Naive thymus-derived CD4-positive, alpha-beta T cell (primary cell): ENCODE measurements at regions not wholly inside any gene's neighbourhood (a gene's known extent, or its start where the extent isn't known, plus 50 kb on each side); places are given as distances from the start of the nearest gene placed in this dataset.

ENCODE experiments used
- ATAC-seq: fragments of 150-1000 bp; cut with Tn5 transposase; 2 replicates; pipeline ENCODE4 v1.10.0; 2021; ENCODE audit warnings: mild to moderate bottlenecking, moderate library complexity
- CTCF ChIA-PET: fragments of 350-600 bp; sonication (Branson Sonifier 250); formaldehyde crosslinking; loops from one replicate; lab custom pipeline; 2021; ENCODE audit warnings: antibody characterized with exemption; lab: Charles Lee
- POLR2A ChIA-PET: fragments of 350-600 bp; sonication (Branson Sonifier 250); formaldehyde crosslinking; loops from one replicate; lab custom pipeline; 2021; ENCODE audit warnings: antibody characterized with exemption, inconsistent platforms; lab: Charles Lee
- DNase-seq, 9 donors: peaks; one replicate each; pipeline versions ENCODE4 v3.0.0 to v3.0.0-alpha.2; 2020 to 2022; ENCODE audit warnings: mixed read lengths in 1 of 9
- H3K27ac ChIP-seq: one replicate; pipeline ENCODE4 v1.7.0; 2013; ENCODE audit warnings: mild to moderate bottlenecking, low read depth, low read length, moderate library complexity
- H3K27me3 ChIP-seq, 2 donors: one replicate each; pipeline ENCODE4 v1.7.0; 2013; ENCODE audit warnings: low read length in 2 of 2, mild to moderate bottlenecking in 2 of 2, moderate library complexity in 2 of 2; ENCODE audit not compliant: control insufficient read depth in 2 of 2, insufficient read depth in 2 of 2
- H3K36me3 ChIP-seq, 3 experiments: 1 replicate in 2 of 3; 2 replicates in 1 of 3; pipeline ENCODE4 v1.7.0; 2013; ENCODE audit warnings: low read length in 3 of 3, mild to moderate bottlenecking in 3 of 3, moderate library complexity in 1 of 3; ENCODE audit not compliant: insufficient read depth in 3 of 3, control insufficient read depth in 2 of 3
- H3K4me1 ChIP-seq, 2 donors: one replicate each; pipeline ENCODE4 v1.7.0; 2013; ENCODE audit warnings: low read length in 2 of 2, mild to moderate bottlenecking in 2 of 2, moderate library complexity in 1 of 2; ENCODE audit not compliant: control insufficient read depth in 2 of 2, insufficient read depth in 2 of 2
- H3K4me3 ChIP-seq: 2 replicates; pipeline ENCODE4 v1.7.0; 2013; ENCODE audit warnings: mild to moderate bottlenecking, low read length
- H3K9me3 ChIP-seq, 3 experiments: 1 replicate in 2 of 3; 2 replicates in 1 of 3; pipeline ENCODE4 v1.7.0; 2013; ENCODE audit warnings: low read length in 3 of 3; ENCODE audit not compliant: control insufficient read depth in 2 of 3
- H3K27ac Mint-ChIP-seq, 9 donors: one replicate each; pipeline ENCODE4 v1.8.0; 2020 to 2022; ENCODE audit warnings: mixed read lengths in 9 of 9, mild to moderate bottlenecking in 8 of 9, moderate library complexity in 5 of 9, inconsistent platforms in 2 of 9
- H3K27me3 Mint-ChIP-seq, 5 donors: one replicate each; pipeline ENCODE4 v1.8.0; 2021 to 2022; ENCODE audit warnings: mixed read lengths in 5 of 5, mild to moderate bottlenecking in 1 of 5
- H3K36me3 Mint-ChIP-seq, 5 donors: one replicate each; pipeline ENCODE4 v1.8.0; 2020 to 2022; ENCODE audit warnings: mixed read lengths in 5 of 5, mild to moderate bottlenecking in 3 of 5, inconsistent platforms in 1 of 5
- H3K4me1 Mint-ChIP-seq, 7 donors: one replicate each; pipeline ENCODE4 v1.8.0; 2020 to 2022; ENCODE audit warnings: mixed read lengths in 7 of 7, mild to moderate bottlenecking in 3 of 7, inconsistent platforms in 1 of 7
- H3K4me3 Mint-ChIP-seq, 10 donors: one replicate each; pipeline ENCODE4 v1.8.0; 2020 to 2022; ENCODE audit warnings: mild to moderate bottlenecking in 10 of 10, mixed read lengths in 10 of 10, moderate library complexity in 6 of 10, inconsistent platforms in 2 of 10
- H3K9me3 Mint-ChIP-seq, 11 donors: one replicate each; pipeline ENCODE4 v1.8.0; 2020 to 2022; ENCODE audit warnings: mixed read lengths in 11 of 11, mild to moderate bottlenecking in 4 of 11, inconsistent platforms in 1 of 11, moderate library complexity in 1 of 11
- intact Hi-C, 2 donors: fragments of 100-400 bp; cut with micrococcal nuclease; formaldehyde crosslinking; loops; one replicate each; pipeline ENCODE4 v1.15.1; 2023

DNA sequence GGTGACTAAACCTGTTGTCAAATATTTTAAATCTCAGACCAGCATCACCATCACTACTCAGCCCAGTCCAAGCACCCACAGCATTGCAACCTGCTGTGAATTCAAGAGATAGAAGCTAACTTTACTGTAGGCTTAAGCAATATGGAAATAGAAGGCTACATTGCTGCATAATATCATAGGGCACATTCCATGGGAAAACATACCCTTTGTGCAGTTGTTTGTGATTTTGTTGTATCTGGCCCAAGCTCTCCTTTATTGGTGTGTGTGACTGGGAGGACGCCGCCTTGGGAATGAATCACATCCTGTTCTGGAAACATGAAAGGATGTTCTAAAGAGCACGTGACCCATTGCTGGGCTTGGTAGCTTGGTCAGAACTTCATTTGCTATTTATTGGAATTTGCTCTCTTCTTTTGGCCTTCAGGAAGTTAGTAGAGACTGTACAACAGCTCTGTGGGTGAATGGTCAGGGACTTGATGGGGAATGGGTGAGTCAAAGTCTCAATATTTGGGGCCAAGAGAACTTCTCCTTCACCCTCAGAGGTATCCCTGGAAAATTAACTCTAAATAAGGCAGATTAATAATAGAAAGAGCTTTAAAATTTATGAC, 106.8 kb upstream of the SERPINE2 start:
- Mint-ChIP-seq H3K4me1 (no peaks in the 10 kb centered on the region), H3K36me3 (no peaks in the 10 kb centered on the region), H3K27ac (no peak overlapping the region), H3K4me3 (no peak overlapping the region), H3K9me3 (no peaks in the 10 kb centered on the region), H3K27me3 (peaks cover 6 to 21% (median 18%) of the 10 kb centered on the region in 5 donors)
- no peak overlapping the region for H3K27ac ChIP-seq
- intact Hi-C loops, result no loop called here
- no peak overlapping the region for H3K4me3 ChIP-seq
- POLR2A ChIA-PET, result no interaction called here
- ATAC-seq (no peak), DNase-seq (no peak)
- H3K27me3 ChIP-seq, result peaks cover 0 to 2% of the 10 kb centered on the region in 2 donors
- no peaks in the 10 kb centered on the region for H3K36me3 ChIP-seq
- CTCF ChIA-PET, result no interaction called here
- H3K4me1 ChIP-seq, result no peaks in the 10 kb centered on the region
- H3K9me3 ChIP-seq, result no peaks in the 10 kb centered on the region

DNA sequence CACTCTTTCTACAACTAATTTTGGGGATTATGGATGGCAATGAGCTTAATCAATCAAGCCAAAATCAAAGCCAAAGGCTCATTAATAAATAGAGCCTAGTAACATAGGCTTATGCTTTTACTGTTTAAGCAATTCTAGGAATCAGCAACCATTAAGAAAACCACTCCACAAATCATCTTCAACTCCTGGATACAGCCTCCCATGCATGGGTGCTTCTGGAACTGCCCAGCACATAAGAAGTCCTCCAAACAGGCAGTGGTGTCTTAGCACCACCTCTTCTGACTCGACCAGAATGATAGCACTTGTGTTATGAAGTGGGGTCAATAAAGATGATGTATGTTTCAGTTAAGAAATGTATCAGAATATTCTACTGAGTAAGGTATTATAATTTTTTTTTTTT, 104.4 kb upstream of the SERPINE2 start:
- H3K27me3 ChIP-seq, result peaks cover 0 to 2% of the 10 kb centered on the region in 2 donors
- H3K27ac Mint-ChIP-seq, result no peak overlapping the region
- H3K36me3 Mint-ChIP-seq, result no peaks in the 10 kb centered on the region
- H3K9me3 ChIP-seq, result no peaks in the 10 kb centered on the region
- no peak overlapping the region for H3K4me3 Mint-ChIP-seq
- no peak for ATAC-seq
- ChIA-PET POLR2A (no interaction called here), CTCF (no interaction called here)
- no peak overlapping the region for H3K27ac ChIP-seq
- peaks cover 6 to 29% (median 22%) of the 10 kb centered on the region in 5 donors for H3K27me3 Mint-ChIP-seq
- H3K36me3 ChIP-seq, result no peaks in the 10 kb centered on the region
- H3K4me1 Mint-ChIP-seq, result no peaks in the 10 kb centered on the region
- H3K9me3 Mint-ChIP-seq, result no peaks in the 10 kb centered on the region
- intact Hi-C loops, result loop anchor here in 1 of 2 donors (1.0 kb wide), 1 partner anchor 150 kb away; no protein-coding TSS in a partner anchor
- H3K4me1 ChIP-seq, result no peaks in the 10 kb centered on the region
- no peak for DNase-seq
- no peak overlapping the region for H3K4me3 ChIP-seq

- ChIA-PET CTCF (no interaction called here), POLR2A (no interaction called here)
- peaks cover 0 to 2% of the 10 kb centered on the region in 2 donors for H3K27me3 ChIP-seq
- H3K27me3 Mint-ChIP-seq, result peaks cover 12 to 34% (median 25%) of the 10 kb centered on the region in 5 donors
- H3K27ac ChIP-seq, result no peak overlapping the region
- H3K36me3 Mint-ChIP-seq, result no peaks in the 10 kb centered on the region
- no peaks in the 10 kb centered on the region for H3K4me1 ChIP-seq
- no peaks in the 10 kb centered on the region for H3K4me1 Mint-ChIP-seq
- DNase-seq, result no peak
- no peak overlapping the region for H3K4me3 ChIP-seq
- no peak overlapping the region for H3K27ac Mint-ChIP-seq
- no peaks in the 10 kb centered on the region for H3K36me3 ChIP-seq
- ATAC-seq, result no peak
- intact Hi-C loops, result loop anchor here in 1 of 2 donors (1.0 kb wide), 1 partner anchor 149 kb away; no protein-coding TSS in a partner anchor
- H3K9me3 Mint-ChIP-seq, result no peaks in the 10 kb centered on the region
- no peaks in the 10 kb centered on the region for H3K9me3 ChIP-seq
- no peak overlapping the region for H3K4me3 Mint-ChIP-seq
These were observed 103.6 kb upstream of the SERPINE2 start for GRCh38 chr2:224142397-224143312.

DNA sequence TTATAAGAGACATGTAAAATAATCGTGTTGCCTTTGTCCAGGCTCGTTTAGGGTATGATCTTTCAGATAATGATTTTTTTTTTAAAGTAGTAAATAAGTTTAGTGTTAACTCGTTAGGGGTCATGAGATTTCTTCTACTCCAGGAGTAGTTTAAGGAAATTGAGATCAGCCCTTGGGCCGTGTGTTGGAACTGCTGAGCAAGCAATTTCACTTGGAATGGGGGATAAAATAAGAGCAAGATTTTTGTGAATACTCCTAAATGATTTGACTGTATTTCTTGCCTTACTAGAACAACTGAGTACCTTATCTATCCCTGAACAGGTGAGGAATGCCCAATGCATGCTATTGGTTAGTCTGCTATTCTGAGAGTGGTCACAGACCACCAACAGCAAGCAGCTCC, 102.2 kb upstream of the SERPINE2 start:
- peaks cover 12 to 29% (median 23%) of the 10 kb centered on the region in 5 donors for H3K27me3 Mint-ChIP-seq

DNA sequence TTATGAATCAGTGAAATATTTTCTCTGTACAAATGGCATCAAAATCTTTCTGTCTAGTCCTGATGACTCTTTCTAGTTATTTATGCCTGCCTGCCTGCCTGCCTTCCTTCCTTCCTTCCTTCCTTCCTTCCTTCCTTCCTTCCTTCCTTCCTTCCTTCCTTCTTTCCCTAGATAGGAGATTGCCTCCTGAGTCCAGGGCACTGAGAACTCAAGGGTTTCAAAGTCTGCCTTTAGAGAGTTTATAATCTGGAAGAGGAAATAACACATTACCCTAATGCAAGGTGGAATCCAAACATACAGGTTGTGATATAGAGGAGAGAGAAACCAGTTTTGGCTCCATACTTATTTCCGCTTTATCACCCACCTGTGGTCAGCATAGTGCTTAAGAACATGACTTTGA, 98.1 kb upstream of the SERPINE2 start:
- Histone ChIP-seq H3K36me3 (no peaks in the 10 kb centered on the region), H3K4me3 (no peak overlapping the region), H3K4me1 (no peaks in the 10 kb centered on the region), H3K27me3 (peaks cover 0 to under 1% of the 10 kb centered on the region in 2 donors), H3K27ac (no peak overlapping the region), H3K9me3 (no peaks in the 10 kb centered on the region)
- intact Hi-C loops, result no loop called here
- ChIA-PET POLR2A (no interaction called here), CTCF (no interaction called here)
- no peak overlapping the region for H3K4me3 Mint-ChIP-seq
- ATAC-seq, result no peak
- no peaks in the 10 kb centered on the region for H3K9me3 Mint-ChIP-seq
- no peak for DNase-seq
- H3K27me3 Mint-ChIP-seq, result peaks cover 11 to 47% (median 24%) of the 10 kb centered on the region in 5 donors
- no peaks in the 10 kb centered on the region for H3K4me1 Mint-ChIP-seq
- H3K36me3 Mint-ChIP-seq, result no peaks in the 10 kb centered on the region
- H3K27ac Mint-ChIP-seq, result no peak overlapping the region

More for the DNA sequence above, 102.2 kb upstream of the SERPINE2 start:
- Mint-ChIP-seq H3K36me3 (no peaks in the 10 kb centered on the region), H3K27ac (no peak overlapping the region), H3K4me1 (no peaks in the 10 kb centered on the region), H3K9me3 (no peaks in the 10 kb centered on the region), H3K4me3 (no peak overlapping the region)
- ATAC-seq, result no peak
- DNase-seq, result no peak
- intact Hi-C loops, result no loop called here
- no peak overlapping the region for H3K4me3 ChIP-seq
- no peaks in the 10 kb centered on the region for H3K9me3 ChIP-seq
- H3K4me1 ChIP-seq, result no peaks in the 10 kb centered on the region
- H3K36me3 ChIP-seq, result no peaks in the 10 kb centered on the region
- H3K27me3 ChIP-seq, result peaks cover 0 to 2% of the 10 kb centered on the region in 2 donors
- H3K27ac ChIP-seq, result no peak overlapping the region
- POLR2A ChIA-PET, result no interaction called here
- CTCF ChIA-PET, result no interaction called here

DNA sequence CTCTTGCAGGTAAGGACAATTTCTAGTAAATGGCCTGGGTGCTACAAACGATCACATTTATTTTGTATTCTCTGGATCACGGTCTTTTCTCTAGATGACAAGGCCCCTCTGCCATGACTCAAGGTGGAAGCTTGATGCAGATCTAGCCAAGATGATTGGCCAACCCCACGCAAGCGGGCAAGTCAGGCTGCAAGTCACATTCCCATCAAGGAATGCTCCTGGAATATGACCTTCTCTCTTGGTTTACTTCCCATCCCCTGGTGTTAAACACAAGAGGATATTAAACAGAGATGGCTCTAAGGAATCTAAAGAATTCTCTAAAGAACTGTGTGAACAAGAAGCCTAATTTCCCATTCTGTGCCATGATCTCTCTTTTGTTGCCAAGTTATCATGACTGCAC, 97.3 kb upstream of the SERPINE2 start:
- H3K4me3 ChIP-seq, result no peak overlapping the region
- H3K4me1 ChIP-seq, result no peaks in the 10 kb centered on the region
- H3K36me3 Mint-ChIP-seq, result no peaks in the 10 kb centered on the region
- ChIA-PET CTCF (no interaction called here), POLR2A (no interaction called here)
- H3K27me3 Mint-ChIP-seq, result peaks cover 14 to 42% (median 31%) of the 10 kb centered on the region in 5 donors
- H3K27me3 ChIP-seq, result no peaks in the 10 kb centered on the region
- H3K9me3 ChIP-seq, result no peaks in the 10 kb centered on the region
- no peak overlapping the region for H3K4me3 Mint-ChIP-seq
- H3K27ac Mint-ChIP-seq, result no peak overlapping the region
- no peak overlapping the region for H3K27ac ChIP-seq
- no peaks in the 10 kb centered on the region for H3K9me3 Mint-ChIP-seq
- intact Hi-C loops, result no loop called here
- no peak for DNase-seq
- ATAC-seq, result no peak
- H3K36me3 ChIP-seq, result no peaks in the 10 kb centered on the region
- no peaks in the 10 kb centered on the region for H3K4me1 Mint-ChIP-seq
